K562 (cell line): ENCODE measurements at regions not wholly inside any gene's neighbourhood (a gene's known extent, or its start where the extent isn't known, plus 50 kb on each side); places are given as distances from the start of the nearest gene placed in this dataset.

Experiments used
- CBX2 ChIP-seq: fragments of 200-600 bp; sonication (generic); IDR thresholded peaks from one replicate; pipeline ENCODE4 v1.6.1; 2012; ENCODE audit warnings: mild to moderate bottlenecking, low read length, inconsistent platforms; ENCODE audit not compliant: insufficient read depth, poor library complexity, severe bottlenecking
- EHMT2 ChIP-seq: fragments of 450-650 bp; IDR thresholded peaks from 2 replicates; pipeline ENCODE4 v1.6.1; 2018; ENCODE audit warnings: antibody characterized with exemption
- KAT8 ChIP-seq: fragments of 450-650 bp; IDR thresholded peaks from 2 replicates; pipeline ENCODE4 v1.6.1; 2016; ENCODE audit warnings: low read depth, mild to moderate bottlenecking
- MAFG ChIP-seq: fragments of 450-650 bp; conservative IDR thresholded peaks from 2 replicates; pipeline ENCODE4 v1.6.1; 2016; ENCODE audit warnings: missing genetic modification characterization, missing compliant biosample characterization
- MYC ChIP-seq, 2 experiments: fragments of 250-450 bp in 1 of 2; sonication (Bioruptor Pico) in 1 of 2; IDR thresholded peaks; 2 replicates each; pipeline versions ENCODE4 v1.5.1 to v1.6.1; 2012 to 2021; ENCODE audit warnings: low read depth in 2 of 2, borderline replicate concordance in 1 of 2, improper control_type of control experiment in 1 of 2, low read length in 1 of 2, mild to moderate bottlenecking in 1 of 2, moderate library complexity in 1 of 2
- POLR3G ChIP-seq: IDR thresholded peaks from 2 replicates; pipeline ENCODE4 v1.6.1; 2011; ENCODE audit not compliant: insufficient read length, insufficient replicate concordance; ENCODE audit errors: extremely low read depth
- TEAD2 ChIP-seq: fragments of 450-650 bp; IDR thresholded peaks from 2 replicates; pipeline ENCODE4 v1.6.1; 2016; ENCODE audit warnings: missing genetic modification characterization, control low read depth, missing compliant biosample characterization
- TF ChIP-seq, protein P1 (sequence below): fragments of 200-800 bp; sonication (Bioruptor generic); IDR thresholded peaks from 2 replicates; pipeline ENCODE4 v1.6.1; 2016; ENCODE audit warnings: missing genetic modification characterization, missing compliant biosample characterization

DNA sequence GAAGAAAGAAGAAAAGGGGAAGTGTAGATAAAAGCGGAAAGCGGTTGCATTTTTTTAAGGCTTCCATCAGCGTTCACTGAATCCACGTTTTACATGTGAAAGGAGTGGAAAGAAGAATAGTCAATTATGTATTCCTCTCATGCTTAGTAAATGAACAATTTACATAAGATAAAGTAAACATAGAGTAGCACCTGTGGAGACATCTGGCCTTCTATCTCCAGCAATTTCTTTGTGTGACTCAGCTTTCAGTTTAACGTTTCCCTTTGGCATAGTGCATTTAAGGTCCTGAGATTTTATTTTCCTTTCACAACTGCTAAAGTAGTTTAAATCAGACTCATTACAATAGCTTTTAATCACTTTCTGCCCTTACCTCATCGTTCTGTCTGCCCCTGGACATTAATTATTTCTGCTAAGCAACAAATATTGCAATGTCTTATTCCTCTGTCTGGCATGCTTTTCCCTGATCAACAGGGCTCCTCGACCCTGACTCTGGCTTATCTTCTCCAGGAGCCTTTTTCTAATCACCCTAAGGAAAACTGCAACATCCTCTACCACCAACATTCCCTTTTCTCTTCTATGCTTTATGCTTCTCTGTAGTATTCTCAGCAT lies 383.5 kb upstream of the VWC2 start (continued):
- TF ChIP-seq, protein P1, sequence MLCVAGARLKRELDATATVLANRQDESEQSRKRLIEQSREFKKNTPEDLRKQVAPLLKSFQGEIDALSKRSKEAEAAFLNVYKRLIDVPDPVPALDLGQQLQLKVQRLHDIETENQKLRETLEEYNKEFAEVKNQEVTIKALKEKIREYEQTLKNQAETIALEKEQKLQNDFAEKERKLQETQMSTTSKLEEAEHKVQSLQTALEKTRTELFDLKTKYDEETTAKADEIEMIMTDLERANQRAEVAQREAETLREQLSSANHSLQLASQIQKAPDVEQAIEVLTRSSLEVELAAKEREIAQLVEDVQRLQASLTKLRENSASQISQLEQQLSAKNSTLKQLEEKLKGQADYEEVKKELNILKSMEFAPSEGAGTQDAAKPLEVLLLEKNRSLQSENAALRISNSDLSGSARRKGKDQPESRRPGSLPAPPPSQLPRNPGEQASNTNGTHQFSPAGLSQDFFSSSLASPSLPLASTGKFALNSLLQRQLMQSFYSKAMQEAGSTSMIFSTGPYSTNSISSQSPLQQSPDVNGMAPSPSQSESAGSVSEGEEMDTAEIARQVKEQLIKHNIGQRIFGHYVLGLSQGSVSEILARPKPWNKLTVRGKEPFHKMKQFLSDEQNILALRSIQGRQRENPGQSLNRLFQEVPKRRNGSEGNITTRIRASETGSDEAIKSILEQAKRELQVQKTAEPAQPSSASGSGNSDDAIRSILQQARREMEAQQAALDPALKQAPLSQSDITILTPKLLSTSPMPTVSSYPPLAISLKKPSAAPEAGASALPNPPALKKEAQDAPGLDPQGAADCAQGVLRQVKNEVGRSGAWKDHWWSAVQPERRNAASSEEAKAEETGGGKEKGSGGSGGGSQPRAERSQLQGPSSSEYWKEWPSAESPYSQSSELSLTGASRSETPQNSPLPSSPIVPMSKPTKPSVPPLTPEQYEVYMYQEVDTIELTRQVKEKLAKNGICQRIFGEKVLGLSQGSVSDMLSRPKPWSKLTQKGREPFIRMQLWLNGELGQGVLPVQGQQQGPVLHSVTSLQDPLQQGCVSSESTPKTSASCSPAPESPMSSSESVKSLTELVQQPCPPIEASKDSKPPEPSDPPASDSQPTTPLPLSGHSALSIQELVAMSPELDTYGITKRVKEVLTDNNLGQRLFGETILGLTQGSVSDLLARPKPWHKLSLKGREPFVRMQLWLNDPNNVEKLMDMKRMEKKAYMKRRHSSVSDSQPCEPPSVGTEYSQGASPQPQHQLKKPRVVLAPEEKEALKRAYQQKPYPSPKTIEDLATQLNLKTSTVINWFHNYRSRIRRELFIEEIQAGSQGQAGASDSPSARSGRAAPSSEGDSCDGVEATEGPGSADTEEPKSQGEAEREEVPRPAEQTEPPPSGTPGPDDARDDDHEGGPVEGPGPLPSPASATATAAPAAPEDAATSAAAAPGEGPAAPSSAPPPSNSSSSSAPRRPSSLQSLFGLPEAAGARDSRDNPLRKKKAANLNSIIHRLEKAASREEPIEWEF: no peak
- TF ChIP-seq POLR3G: no peak
- no peak for TF ChIP-seq CBX2
- TF ChIP-seq MAFG (tag): no peak
- TF ChIP-seq KAT8: no peak
- TF ChIP-seq EHMT2: no peak
- TF ChIP-seq MYC (IDR thresholded peaks at IDR 0.05; ENCODE audit: low read depth, low read length): no peak
- TF ChIP-seq MYC (CRISPR knock-in tag; IDR thresholded peaks at IDR 0.05; ENCODE audit: borderline replicate concordance, low read depth): no peak
- TF ChIP-seq TEAD2: no peak
- TF ChIP-seq, all 486 proteins: peak for 0
